Thyroid gland (tissue), 4 donors: ENCODE measurements at regions not wholly inside any gene's neighbourhood (a gene's known extent, or its start where the extent isn't known, plus 50 kb on each side); places are given as distances from the start of the nearest gene placed in this dataset.

Experiments
- POLR2A ChIP-seq, 2 donors: fragments of 450-650 bp; IDR thresholded peaks; one replicate each; pipeline ENCODE4 v1.6.1; 2017; ENCODE audit warnings: antibody characterized with exemption in 2 of 2, mild to moderate bottlenecking in 2 of 2, moderate library complexity in 1 of 2
- TF ChIP-seq, protein P1 (sequence below), 6 experiments: fragments of 200-600 bp in 3 of 6; fragments of 450-650 bp in 3 of 6; sonication (generic) in 3 of 6; IDR thresholded peaks; one replicate each; pipeline ENCODE4 v1.5.1; 2016 to 2019; ENCODE audit warnings: antibody characterized with exemption in 6 of 6, mild to moderate bottlenecking in 2 of 6, inconsistent platforms in 1 of 6, moderate library complexity in 1 of 6

- TF ChIP-seq, protein P1, sequence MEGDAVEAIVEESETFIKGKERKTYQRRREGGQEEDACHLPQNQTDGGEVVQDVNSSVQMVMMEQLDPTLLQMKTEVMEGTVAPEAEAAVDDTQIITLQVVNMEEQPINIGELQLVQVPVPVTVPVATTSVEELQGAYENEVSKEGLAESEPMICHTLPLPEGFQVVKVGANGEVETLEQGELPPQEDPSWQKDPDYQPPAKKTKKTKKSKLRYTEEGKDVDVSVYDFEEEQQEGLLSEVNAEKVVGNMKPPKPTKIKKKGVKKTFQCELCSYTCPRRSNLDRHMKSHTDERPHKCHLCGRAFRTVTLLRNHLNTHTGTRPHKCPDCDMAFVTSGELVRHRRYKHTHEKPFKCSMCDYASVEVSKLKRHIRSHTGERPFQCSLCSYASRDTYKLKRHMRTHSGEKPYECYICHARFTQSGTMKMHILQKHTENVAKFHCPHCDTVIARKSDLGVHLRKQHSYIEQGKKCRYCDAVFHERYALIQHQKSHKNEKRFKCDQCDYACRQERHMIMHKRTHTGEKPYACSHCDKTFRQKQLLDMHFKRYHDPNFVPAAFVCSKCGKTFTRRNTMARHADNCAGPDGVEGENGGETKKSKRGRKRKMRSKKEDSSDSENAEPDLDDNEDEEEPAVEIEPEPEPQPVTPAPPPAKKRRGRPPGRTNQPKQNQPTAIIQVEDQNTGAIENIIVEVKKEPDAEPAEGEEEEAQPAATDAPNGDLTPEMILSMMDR (IDR thresholded peaks at IDR 0.05) = no peak
- TF ChIP-seq POLR2A (IDR thresholded peaks at IDR 0.05) = no peak
Measured at GRCh38 chr15:95883064-95883463, 447.4 kb upstream of the NR2F2 start.
